ENCODE measurements at regions not wholly inside any gene's neighbourhood (a gene's known extent, or its start where the extent isn't known, plus 50 kb on each side); places are given as distances from the start of the nearest gene placed in this dataset.

DNA sequence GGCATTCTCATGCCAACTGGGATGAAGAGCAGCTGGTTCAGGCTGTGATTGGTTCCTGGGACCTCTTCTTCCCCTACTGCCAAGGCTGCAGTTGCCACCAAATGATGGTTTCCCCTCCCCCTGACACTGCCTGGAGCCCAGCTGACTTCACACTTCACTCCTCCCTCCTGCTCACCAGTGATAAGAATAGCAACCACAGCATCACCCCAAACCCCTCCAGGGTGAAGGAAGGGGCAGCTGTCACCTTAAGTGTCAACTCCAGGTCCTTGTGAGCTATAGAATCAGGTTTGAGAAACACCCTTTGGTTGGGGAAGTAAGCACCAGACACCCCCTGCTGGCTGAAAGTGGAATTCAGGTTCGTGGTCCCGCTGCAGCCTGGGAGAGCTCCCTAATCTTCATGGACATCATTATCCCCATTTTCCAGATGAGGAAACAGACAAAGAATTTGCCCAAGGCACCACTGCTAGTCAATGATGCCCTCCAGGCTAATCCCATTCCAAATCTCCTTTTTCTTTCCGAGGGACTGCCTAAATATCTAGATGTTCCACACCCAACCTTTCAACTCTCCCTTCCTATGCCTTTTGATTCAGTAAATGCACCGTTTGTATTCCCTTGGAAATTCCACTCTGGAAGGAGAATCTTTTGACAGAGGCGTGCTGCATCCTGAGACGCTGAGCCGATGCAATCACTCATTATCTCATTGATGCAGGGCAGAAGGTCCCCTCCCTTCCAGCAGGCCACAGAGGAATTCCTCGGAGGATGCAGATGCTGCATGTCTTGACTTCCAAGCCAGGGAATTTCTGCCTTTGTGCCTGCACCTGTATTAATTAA is 50.6 kb upstream of the UQCRFS1 start:
- peak; percentile 82 for DNase-seq (ENCODE audit: low spot score)

DNA sequence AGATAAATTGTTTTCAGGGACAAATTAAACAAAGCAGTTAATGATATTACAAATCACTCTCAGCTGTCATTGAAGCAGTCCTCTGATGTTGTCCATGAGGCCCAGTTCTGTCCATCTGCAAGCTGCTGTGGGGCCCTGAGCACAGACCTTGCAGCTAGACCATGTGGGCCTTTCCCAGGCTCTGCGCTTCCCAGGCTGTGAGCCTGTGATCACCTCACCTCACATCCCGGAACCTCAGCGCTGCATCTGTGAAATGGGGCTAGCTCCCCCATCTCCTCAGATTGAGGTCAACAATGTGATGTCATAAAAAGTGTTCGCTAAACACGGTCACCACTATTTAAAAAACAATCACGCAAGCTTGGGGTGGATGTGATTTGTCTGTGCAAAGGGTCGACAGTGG is 51.9 kb upstream of the UQCRFS1 start:
- DNase-seq (ENCODE audit: low spot score) = peak; percentile 80

DNA sequence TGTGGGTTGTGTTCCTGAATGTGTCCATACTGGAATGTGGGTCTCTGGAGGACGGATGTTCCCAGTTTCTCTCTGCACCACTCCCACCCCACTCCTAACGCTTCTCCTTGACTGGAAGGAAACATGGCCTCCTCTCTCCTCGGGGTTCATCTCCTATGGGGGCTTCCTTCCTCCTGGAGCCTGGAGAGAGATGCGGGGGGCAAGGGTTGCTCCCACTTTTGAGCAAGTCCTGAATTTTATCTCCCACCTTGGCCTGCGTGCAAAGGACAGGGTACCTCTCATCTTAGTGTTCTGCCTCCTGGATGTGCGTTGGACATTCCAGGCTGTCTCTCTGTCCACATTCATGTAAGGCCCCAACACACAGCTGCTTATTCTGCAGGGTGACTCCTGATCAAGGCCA is 52.5 kb upstream of the UQCRFS1 start:
- DNase-seq (ENCODE audit: low spot score) = peak; percentile 20

DNA sequence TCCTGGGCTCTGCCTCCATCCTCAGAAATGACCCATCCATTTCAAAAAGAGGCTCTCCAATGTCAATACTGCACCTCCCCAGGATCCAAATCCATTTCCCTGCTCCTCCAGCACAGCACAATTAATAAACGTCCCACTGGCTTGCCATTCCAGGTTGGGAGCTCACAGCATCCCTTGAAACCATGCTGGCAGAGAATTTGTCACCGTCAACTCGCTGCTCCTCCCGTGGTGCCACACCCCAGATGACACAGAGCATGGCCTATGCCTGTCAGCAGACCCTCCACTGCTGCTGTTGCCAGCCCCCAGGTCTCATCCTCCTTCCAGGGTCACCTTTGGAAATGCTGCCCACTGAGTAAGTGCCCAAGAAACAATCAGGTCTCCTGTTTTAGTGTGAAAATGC is 53.0 kb upstream of the UQCRFS1 start:
- DNase-seq (ENCODE audit: low spot score) = peak; percentile 77

DNA sequence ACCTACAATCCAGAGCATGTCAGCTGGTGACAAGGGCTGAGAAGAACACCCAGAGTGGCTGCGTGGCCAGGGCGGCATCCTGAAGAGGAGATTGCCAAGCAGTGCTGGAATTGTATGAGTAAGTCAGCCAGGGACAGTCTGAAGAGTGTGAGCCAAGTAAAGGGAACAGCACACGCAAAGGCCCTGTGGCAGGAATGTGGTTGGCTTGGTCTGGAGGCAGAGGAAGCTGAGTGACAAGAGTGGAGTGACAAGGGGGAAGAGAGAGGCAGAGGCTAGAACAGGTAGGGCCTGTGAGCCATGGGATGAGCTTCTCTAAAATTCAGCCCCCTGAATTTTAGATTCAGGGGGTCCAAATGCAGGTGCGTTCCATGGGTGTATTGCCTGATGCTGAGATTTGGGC is 53.7 kb upstream of the UQCRFS1 start:
- DNase-seq (ENCODE audit: low spot score) = peak; percentile 33

DNA sequence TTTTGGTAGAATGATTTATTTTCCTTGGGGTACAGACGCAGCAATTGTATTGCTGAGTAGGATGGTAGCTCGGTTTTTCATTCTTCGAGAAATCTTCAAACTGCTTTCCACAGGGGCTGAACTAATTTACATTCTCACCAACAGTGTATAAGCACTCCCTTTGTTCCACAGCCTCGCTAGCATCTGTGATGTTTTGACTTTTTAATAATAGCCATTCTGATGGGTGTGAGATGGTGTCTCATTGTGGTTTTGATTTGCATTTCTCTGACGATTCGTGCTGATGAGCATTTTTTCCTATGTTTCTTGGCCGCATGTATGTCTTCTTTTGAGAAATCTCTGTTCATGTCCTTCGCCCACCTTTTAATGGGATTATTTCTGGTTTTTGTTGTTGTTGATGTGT is 54.8 kb upstream of the UQCRFS1 start:
- DNase-seq (ENCODE audit: low spot score) = no peak

DNA sequence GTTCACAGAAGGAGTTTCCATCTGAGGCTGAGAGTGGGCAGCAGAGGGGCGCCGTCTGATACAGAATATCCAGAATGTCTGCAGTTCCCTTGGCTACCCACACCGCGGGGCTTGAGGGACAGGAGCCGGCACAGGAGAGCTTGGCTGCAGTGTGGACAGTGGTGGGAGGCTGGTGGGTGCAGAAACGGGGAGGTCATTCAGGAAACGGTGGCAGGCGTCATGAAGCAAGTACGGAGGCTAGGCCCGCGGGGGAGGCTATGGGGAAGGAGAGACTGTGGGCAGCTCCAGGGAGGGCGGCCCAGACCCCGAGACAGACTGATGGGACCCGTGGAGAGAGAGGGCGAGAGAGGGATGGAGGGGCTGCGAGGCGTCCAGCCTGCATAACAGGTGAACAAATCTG is 55.2 kb upstream of the UQCRFS1 start:
- peak; percentile 71 for DNase-seq (ENCODE audit: low spot score)

DNA sequence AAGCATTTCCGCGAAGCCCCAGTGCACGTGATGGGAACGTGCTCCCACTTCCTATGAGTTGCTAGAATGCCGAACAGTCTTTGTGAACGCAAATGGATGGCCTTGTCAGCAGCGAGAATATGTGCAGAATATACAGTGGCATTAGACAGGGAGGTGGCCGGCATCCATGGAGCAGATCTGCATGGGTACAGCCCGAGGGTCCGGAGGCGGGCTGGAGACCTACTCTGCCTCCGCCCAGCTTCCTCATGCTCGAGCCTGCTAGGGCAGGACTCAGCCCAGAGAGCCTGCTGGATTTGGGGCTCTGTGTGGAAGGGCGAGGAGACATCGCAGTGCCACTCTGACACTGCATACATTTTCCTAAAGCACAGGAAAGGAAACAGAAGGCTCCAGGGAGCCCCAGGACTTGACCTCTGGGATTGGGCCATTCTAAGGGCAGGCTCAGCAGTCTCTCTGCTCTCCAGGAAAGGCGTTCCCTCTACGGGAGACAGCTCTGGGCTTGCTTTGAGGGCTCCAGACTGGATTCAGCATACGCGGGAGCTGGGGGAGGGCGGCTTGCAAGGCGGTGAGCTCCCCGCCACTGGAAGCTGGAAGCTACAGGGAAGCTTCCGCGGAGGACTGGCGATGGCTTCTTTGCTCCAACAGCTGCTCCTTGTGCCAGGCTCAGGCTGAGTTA is 55.9 kb upstream of the UQCRFS1 start:
- peak; percentile 77 for DNase-seq (ENCODE audit: low spot score)

DNA sequence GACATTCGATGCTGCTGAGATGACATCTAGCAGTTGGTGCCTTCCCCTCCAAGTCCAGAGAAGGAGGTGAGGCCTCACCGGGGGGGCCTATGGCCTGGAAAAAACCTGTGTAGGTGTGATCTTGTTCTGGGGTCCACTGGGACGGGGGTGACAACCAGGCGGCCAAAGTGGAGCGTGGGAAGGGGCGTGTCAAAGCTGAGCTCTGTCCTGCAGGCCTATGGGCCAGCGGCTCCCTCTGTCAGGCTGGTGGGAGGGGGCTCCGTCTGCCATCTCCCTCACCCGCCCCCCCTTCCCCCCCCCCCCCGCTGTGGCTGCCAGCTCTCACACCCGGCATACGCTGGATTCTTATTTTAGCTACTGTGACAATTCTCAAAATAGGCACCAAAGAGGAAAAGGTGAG is 56.7 kb upstream of the UQCRFS1 start:
- DNase-seq (ENCODE audit: low spot score) = peak; percentile 55

DNA sequence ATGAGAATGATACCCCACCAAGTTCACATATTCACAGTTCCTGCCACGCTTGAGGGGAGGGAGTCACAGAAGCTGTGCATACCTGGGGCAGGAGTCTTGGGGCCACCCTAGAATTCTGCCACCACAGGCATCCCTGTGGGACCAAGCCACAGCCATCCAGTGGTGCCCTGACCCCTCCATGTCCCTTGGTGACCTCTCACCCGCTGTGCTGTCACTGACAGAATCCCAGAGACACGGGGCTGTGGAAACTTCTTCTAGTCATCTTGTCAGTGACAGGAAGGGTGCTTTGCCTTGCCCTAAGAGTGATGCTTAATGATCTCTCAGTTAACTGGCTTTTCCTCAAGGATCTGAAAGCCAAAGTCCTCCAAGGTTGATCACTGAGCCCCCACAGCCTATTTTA is 58.4 kb upstream of the UQCRFS1 start:
- peak; percentile 33 for DNase-seq (ENCODE audit: low spot score)

DNA sequence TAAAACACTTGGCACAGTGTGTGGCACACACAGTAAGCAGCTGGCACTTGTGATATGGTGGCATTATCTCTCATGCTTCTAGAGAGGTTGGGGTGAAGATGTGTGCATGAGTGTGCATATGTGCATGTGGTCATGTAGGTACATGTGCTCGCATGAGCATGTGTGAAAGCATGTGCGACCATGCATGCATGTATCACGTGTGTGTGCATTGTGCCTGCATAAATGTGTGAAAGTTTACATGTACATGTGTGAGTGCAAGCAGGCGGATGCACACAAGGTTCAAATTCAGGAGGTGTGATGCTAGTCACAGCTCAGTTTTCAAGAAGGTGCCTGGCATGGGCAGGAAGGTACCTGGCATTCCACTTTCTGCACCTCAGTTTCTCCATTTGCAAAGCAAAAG is 59.0 kb upstream of the UQCRFS1 start:
- DNase-seq (ENCODE audit: low spot score) = peak; percentile 78

DNA sequence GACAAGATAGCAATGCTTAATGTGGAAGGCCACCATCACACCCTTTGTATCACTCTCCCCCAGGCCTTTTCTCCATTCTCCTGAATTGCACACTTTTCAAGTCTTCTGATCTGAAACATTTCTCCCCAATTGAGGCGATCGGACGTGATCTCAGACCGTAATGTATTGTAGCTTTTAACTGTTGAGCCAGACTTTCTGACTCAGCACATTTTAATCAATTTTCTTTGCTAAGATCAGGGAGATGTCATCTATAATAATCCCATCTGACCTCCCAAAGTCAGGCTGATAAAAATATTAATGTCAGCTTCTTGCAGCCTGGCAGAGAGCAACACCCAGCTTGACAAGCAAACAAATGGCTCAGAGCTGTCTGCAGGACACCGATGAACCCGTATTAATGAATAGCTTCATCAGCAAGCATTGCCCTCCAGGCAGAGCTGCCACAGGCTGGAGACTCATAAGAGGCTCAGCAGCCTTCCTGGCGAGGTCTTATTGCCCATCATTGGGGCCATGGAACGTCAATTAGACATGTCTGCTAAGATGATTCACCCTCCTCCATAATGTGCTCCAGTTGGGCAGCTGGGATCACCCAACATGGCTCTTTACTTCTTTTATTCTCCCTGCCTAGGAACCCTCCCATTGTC is 60.2 kb upstream of the UQCRFS1 start:
- peak; percentile 35 for DNase-seq (ENCODE audit: low spot score)

DNA sequence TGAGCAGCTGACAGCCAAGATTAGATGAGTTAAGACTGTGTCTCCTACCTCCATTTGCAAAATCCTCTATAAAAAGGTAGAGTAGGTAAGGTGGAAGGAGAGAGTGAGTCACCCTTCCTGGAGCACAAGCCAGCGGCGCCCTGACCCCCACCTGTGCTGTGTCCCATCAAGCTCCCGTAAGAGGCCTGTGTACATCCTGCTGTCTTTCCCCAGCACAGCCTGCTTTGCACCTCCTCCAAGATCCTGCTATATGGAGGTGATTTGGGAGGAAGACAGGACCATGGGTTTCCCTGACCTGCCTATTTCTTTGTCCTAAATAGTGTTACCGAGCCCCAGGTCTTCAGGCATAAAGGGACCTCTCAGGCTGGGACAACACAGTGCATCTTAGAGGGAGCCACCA is 62.3 kb upstream of the UQCRFS1 start:
- peak; percentile 74 for DNase-seq (ENCODE audit: low spot score)

DNA sequence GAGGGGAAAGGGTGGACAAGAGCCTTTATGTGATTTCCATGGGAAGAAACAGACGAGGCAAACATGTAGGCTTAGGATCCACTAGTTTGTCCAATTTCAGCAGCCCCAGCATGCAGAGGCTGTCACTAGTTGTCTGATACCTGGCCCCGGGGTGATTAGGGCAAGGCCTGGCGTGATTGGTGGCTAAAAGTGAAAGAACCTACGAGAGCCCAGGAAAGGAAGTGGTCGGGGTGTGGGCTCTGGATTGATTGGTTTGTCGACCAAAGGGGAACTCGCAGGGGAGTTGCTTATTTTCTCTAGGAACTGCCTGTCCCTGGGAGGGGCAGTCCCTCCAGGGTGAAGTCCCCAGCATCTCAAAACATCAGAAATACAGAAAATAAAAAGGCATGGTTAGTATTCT is 64.2 kb upstream of the UQCRFS1 start:
- peak; percentile 51 for DNase-seq (ENCODE audit: low spot score)

DNA sequence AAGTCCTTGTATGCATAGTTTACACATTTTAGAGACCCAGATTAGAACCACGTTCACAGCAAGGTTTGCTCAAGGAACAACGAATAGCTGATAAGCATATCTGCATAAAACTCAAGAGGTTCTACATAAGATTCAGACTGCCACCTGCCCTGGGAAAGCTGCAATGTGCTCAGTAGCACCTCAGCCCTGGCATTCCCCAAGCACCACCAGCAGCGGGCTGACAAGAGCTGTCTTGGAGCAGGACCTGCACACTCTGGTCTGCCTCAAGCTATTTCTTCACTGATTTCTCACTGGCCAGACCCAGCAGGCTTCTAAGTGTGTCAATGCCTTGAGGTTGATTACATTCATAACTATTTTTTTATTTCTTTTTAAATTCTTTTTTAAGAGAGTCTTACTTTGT is 65.8 kb upstream of the UQCRFS1 start:
- DNase-seq (ENCODE audit: low spot score) = peak; percentile 12

DNA sequence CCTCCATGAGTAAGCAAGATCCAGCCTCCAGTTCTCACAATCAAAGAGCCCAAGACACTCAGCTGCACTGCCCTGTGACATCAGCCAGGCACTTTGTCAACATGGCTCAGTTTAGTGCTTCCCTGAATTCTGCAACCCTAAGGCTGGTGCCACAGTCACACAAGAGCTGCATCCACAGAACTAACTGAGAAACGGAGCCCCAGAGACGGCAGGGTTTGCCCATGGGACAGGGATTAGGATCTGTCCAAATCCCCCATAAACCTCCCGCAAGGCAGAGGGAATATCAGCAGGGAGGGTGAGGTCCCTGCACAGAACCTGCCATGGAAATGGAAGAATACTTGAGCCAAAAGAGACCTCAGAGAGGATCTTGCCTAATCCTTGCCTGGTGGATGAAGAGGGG is 70.4 kb upstream of the UQCRFS1 start:
- peak; percentile 68 for DNase-seq (ENCODE audit: low spot score)

DNA sequence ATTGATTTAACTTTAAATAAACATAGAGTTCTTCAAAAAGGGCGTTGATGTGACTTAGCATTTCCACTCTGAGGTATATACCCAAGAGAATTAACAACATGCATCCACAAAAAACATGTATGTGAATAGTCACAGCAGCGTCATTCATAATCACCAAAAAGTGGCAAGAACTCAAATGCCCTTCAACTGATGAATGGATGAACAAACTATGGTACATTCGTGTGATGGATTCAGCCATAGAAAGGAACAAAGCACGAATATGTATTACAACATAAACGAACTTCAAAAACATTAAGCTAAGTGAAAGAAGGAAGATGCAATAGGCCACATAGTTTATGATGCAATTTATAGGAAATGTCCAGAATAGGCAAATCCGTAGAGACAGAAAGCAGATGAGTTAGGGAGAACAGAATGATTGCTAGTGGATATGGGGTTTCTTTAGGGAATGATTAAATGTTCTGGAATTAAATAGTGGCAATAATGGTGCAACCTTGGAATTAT is 72.3 kb upstream of the UQCRFS1 start:
- no peak for DNase-seq (ENCODE audit: low spot score)

DNA sequence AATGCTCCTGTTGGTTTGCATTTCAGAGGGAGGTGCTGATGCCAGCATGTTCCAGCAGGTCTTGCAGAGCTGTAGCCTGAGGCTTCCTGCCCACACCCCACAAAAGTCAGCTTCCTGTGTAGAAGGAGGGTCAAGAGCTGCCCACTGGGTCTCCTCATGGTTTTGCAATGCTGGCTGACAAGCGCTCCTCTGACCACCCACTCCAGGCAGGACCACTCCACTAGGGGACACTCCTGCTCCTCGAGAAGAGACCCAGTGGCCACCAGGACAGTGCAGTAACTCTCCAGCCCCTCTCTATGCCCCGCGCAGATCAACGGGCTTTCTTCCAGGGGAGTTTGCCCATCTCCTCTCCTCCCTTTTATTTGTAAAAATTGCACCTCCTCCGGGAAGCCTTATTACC is 72.9 kb upstream of the UQCRFS1 start:
- peak; percentile 51 for DNase-seq (ENCODE audit: low spot score)

DNA sequence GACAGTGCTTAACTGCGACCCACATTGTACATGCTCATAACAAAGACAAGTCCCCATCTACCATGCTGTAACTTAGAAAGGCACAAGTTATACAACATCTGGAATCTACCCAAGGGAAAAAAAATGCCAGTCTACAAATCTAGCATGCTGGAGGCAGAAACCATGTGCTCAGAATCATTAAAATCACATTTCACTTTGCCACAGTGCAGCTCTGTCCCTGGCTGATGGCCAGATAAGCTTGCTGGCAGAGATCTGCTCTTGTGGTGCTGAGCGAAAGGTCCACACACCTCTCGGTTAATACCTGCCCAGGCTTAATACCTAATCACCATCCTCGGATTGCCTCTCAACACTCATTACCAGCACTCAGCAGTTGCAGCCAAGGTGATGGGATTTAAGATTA is 74.1 kb upstream of the UQCRFS1 start:
- peak; percentile 9 for DNase-seq (ENCODE audit: low spot score)

DNA sequence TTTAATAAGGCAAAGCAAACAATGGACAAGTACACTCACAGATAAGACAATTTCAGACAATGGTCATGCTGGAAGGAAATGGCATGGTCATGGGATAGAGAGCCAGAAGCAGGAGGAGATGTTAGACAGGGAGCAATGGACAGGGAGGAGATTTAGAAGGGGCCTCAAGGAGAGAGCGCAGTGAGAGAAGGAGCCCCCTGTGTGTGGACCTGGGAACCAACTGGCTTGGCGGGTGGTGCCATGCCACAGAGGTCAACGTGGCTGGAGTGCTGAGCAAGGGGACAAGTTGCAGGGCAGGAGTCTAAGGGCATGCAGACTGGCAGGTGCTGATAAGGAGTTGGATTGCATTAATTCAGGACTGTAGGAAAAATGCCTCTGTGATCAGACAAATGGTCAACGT is 75.3 kb upstream of the UQCRFS1 start:
- DNase-seq (ENCODE audit: low spot score) = no peak

DNA sequence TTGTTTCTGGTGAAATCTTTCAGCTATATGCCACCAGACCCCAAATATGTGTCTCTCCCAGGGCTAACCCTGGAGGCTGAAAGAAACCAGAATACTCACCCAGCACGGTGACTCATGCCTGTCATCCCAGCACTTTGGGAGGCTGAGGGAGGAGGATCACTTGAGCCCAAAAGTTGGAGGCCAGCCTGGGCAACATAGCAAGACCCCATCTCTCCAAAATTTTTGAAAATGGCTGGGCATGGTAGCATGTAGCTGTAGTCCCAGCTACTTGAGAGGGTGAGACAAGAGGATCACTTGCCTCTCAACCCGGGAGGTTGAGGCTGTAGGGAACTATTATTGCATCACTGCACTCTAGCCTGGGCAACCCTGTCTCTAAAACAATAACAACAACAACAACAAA is 76.1 kb upstream of the UQCRFS1 start:
- peak; percentile 43 for DNase-seq (ENCODE audit: low spot score)

DNA sequence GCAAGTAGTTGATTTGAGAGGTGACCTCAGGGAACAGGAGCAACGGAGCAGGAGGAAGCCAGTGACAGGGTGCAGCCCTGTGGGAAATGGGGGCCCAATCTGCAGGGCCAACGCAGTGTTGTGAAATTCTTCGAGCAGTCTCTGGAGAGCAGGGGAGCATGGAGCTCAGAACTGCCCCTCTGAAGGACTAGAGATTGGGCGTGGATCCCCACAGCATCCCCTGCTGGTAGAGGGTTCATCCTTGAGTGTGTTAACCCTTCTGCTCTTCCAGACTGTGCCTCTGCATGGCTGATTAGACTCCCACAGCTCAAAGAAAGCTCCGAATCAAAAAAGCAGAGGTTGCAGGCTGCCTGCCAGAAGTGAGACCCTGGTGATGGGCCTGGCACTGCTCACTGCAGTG is 77.9 kb upstream of the UQCRFS1 start:
- peak; percentile 26 for DNase-seq (ENCODE audit: low spot score)

Data from mesenteric fat pad (tissue), 1 donor.